HG03378 (cell line): ENCODE measurements at regions not wholly inside any gene's neighbourhood (a gene's known extent, or its start where the extent isn't known, plus 50 kb on each side); places are given as distances from the start of the nearest gene placed in this dataset.

Experiments
- ATAC-seq: cut with Tn5 transposase; IDR thresholded peaks from one replicate; pipeline ENCODE4 v1.9.1; 2021; ENCODE audit warnings: mild to moderate bottlenecking, moderate library complexity; ENCODE audit not compliant: unreplicated experiment

- ATAC-seq: no peak
Observed at GRCh38 chr4:62402088-62402806, 1202.1 kb downstream of the ADGRL3 start.

DNA sequence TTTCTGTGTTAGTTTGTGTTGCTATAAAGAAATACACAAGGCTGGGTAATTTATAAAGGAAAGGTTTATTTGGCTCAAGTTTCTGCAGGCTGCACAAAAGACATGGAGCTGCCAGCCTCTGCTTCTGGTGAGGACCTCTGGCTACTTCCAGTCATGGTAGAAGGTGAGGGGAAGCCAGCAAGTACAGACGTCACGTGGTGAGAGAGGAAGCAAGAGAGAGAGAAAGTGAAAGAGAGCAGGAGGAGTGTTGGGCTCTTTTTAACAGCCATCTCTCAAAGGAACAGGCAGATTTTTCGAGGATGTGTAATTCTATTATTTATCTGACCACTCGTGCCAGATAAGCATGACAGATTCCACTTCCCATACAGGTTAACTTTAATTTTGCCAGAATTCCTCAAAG lies 1199.1 kb downstream of the ADGRL3 start:
- peak; percentile 80 for ATAC-seq

DNA sequence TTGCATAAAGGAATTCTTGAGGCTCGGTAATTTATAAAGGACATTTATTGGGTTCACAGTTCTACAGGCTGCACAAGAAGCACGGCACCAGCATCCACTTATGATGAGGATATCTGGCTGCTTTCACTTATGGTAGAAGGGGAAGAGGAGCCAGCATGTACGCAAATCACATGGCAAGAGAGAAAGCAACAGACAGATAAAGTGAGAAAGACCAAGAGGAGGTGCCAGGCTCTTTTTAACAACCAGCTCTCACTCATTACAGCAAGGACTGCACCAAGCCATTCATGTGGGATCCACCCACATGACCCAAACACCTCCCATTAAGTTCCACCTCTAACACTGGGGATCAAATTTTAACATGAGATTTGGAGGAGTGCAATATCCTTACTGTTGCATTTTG lies 1198.2 kb downstream of the ADGRL3 start:
- no peak for ATAC-seq

DNA sequence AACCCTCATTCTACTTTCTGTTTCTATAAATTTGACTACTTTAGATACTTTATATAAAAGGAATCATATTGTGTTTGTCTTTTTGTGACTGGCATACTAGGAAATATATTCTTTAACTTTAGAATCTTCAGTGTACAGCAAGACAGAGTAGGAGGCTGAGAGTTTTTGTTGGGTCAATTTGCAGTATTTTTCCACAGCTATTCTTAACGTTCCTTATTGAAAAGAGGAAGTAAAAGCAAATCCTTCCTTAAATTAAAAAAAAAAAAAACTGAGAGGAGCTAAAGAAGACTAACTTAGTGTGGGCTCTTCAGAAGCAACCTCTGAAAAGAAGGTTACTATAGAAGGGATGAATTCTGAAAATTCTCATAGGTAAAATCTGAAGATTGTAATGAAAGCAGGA lies 1194.6 kb downstream of the ADGRL3 start:
- no peak for ATAC-seq

GRCh38 chr4:62387808-62388207 lies 1187.7 kb downstream of the ADGRL3 start:
- no peak for ATAC-seq

- ATAC-seq: no peak
Observed at GRCh38 chr4:62377700-62378099, 1177.6 kb downstream of the ADGRL3 start.

DNA sequence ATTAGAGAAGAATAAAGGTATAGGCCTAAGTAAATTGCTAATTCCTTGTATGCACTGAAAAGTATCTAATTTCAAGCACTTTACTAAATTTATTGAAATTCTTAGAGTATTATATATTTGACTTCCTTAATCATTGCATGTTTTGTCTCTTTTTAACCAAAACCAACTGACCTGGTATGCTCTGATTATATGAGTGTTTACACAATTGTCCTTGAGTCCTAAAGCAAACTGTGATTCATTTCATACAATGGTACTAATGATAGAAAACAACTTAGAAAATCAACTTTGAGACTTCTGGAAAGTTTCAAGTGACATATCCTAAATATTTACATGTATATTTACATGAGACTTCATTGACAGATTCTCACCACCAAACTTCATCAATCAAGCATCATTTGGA lies 1177.1 kb downstream of the ADGRL3 start:
- no peak for ATAC-seq

- no peak for ATAC-seq
Observed at GRCh38 chr4:62366939-62367338, 1166.8 kb downstream of the ADGRL3 start.

DNA sequence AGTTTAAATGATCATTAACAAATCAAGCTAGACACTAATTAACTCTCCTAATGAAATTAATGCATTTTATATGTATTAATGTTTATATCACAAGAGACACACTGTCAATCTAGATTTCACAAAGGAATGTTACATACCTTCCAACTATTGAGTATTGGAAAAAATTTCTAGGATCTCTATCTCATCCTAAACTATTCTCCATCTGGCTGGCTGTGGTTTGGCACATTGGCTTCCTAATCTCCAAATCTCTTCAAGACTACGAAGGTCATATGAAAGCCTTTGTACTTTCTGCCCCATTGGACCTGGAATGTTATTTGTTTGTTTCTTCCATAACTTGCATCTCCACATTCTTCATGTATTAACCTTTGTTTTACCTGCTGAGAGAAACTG lies 1160.0 kb downstream of the ADGRL3 start:
- no peak for ATAC-seq

DNA sequence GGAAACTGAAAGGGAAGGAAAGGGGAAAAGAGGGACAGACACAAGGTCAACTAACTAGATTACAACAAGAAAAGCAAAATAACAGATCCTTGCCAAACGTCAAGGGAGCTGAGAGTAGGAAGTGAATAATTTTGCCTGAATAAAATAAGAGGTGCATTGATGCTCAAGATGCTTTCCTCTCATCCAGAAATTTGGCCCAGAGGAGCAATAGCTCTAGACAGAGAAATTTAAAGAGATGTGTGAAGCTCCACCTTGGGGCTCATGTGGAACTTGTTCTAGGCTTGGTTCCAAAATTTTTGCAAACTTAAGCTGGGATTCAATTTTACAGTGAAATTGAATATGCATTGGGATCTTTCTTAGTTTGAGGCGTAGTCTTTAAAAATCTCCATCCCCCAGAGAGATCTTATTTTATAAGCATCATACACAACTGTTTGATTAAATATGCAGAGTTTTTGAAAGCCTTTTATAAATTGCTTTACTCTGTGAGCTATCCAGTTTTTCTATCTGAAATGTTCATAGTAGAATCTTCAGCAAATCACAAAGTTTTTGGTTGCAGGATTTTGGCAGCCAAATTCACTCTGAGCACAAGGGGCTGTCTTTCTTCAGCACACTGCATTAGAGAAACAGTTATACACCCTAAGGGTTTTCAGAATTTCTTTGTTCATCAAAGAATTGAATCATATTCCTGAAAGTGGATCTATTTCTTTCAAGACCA lies 1159.5 kb downstream of the ADGRL3 start:
- ATAC-seq: no peak

DNA sequence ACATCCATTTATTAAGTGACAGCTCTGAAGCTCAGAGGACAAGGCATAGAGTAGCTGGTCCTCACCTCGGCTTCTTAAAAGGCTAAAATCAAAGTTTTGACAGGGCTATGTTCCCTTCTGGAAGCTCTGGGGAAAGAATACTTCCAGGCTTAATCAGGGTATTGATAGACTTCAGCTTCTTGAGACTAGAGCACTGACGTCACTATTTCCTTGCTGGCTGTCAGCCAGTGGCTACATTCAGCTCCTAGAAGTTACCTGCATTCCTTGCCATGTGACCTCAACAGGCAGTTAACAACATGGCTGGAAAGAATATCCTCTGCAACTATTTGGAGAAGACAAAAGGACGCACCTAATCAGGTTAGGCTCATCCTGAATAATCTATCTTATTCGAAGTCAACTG lies 1144.8 kb downstream of the ADGRL3 start:
- no peak for ATAC-seq

- no peak for ATAC-seq
Observed at GRCh38 chr4:62344474-62344873, 1144.3 kb downstream of the ADGRL3 start.

GRCh38 chr4:62342346-62342745 lies 1142.2 kb downstream of the ADGRL3 start:
- ATAC-seq: no peak

DNA sequence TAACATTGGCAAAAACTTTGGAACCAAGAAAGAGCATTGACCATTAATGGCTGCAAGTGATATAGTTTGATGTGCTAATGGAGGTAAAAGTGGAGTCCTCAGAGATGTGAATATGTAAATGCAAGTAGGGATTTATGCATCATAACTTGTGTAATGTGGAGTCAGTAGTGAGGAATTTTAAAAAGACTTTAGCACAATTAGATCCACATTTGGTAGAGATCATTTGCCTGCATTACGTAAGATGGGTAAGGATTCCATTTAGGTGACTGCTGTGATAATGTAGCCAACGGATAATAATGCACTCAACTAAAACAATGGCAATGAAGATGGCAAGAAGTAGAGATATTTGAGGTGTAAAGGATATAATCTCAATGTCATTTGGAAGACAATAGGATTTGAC lies 1128.4 kb downstream of the ADGRL3 start:
- ATAC-seq: no peak

GRCh38 chr4:62327612-62328297 lies 1127.6 kb downstream of the ADGRL3 start:
- no peak for ATAC-seq

DNA sequence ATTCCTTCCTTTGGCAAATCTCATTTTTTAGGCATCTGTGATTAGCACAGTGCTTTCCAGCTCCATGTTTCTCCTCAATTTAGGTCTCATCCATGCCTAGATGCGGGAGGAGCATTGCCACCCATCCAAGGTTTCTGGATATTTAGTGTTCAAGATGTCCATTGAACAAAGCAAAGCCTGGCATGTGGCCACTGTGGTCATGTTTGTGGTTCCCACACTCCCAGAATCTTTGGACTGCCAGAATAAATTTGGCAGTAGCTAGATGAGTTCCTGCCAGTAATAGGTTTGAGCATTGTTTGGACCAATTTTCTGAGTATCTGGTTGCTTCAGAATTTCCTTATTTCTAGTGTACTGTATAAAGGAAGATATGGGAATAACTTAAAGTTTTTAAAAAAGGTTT lies 1124.1 kb downstream of the ADGRL3 start:
- no peak for ATAC-seq

GRCh38 chr4:62320612-62321011 lies 1120.5 kb downstream of the ADGRL3 start:
- no peak for ATAC-seq

DNA sequence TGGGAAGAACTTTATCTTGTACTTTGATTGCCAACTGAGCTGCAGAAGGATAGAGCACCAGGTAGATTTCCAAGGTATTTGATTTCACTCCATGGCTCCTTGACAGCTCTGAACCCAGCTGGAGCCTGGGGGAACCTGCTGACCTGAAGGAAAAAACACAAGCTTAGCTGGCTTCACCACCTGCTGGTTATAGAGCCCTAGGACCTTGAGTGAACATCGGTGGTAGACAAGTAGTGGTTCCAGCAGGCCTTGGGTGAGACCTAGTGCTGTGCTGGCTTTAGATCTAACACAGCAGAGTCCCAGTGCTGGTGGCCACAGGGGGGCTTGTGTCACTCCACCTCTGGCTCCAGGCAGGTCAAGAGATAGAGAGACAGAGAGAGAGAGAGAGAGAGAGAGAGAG lies 1102.6 kb downstream of the ADGRL3 start:
- no peak for ATAC-seq

DNA sequence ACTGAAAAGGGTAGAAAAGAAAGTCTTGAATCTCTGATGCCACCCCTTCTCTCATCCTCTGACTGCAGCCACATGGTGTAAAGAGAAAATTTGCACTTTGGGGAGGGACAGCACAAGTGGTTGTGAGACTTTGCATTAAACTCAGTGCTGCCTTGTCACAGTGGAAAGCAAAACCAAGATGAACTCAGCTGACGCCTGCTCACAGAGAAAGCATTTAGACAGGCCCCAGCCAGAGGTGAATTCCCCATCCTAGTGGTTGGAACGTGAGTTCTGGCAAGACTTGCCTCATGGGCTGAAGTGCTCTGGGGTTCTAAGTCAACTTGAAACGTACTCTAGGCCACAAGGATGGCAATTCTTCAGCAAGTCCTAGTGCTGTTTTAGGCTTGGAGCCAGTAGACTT lies 1101.4 kb downstream of the ADGRL3 start:
- ATAC-seq: no peak

DNA sequence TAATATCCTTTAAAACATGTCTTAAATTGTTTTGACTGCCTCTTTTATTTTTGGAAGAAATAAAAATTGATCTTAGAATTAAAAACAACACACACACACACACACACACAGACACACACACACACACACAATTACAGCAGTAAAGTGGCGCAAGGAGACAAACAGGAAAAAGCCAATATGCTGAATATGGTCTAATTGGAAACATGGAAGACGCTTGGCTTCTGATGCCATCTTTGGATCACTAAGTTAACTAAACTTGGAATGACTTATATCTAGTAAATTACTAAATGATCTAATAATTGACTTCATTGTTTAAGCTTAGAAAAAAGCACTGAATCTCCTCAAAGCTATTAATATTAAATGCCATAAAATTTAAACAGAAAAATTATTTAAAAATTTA lies 1093.4 kb downstream of the ADGRL3 start:
- no peak for ATAC-seq

DNA sequence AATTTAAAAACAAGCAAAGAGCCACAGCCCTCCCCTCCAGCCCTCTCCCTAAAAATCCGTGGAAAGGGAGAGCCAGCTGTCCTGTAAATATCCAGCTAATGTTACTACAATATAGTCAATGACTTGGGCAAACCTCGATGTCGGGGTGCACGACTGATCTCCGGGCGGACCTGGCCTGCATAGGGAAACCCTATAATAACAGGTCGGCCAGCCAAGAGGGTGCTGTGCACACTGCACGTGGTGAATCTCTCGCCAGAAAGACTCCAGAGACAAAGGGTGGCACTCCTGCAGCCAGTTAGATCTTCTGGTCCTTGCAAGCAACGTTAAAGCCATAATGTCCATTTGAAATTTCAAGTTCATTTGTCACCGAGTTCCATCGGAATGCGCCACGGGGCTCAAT lies 1092.8 kb downstream of the ADGRL3 start:
- ATAC-seq: no peak
